HEK293T (cell line): ENCODE measurements at regions not wholly inside any gene's neighbourhood (a gene's known extent, or its start where the extent isn't known, plus 50 kb on each side); places are given as distances from the start of the nearest gene placed in this dataset.
"Not testable (repeated sequence)": the region's sequence is repeated elsewhere in the genome, so short reads cannot be mapped to it uniquely, and the experiment has no call there.

Experiments
- ELF4 ChIP-seq: fragments of 450-650 bp; IDR thresholded peaks from 2 replicates; pipeline ENCODE4 v1.6.1; 2017; ENCODE audit warnings: antibody characterized with exemption
- FOXK2 ChIP-seq: fragments of 450-650 bp; IDR thresholded peaks from 2 replicates; pipeline ENCODE4 v1.6.1; 2016; ENCODE audit warnings: mild to moderate bottlenecking
- FOXM1 ChIP-seq: fragments of 450-650 bp; IDR thresholded peaks from 2 replicates; pipeline ENCODE4 v1.6.1; 2017; ENCODE audit warnings: mild to moderate bottlenecking, borderline replicate concordance
- HDGF ChIP-seq: fragments of 450-650 bp; IDR thresholded peaks from 2 replicates; pipeline ENCODE4 v1.6.1; 2017; ENCODE audit warnings: antibody characterized with exemption, borderline replicate concordance
- NFRKB ChIP-seq: fragments of 450-650 bp; IDR thresholded peaks from 2 replicates; pipeline ENCODE4 v1.6.1; 2016; ENCODE audit warnings: mild to moderate bottlenecking, moderate library complexity
- SP1 ChIP-seq: fragments of 450-650 bp; IDR thresholded peaks from 2 replicates; pipeline ENCODE4 v1.6.1; 2017
- SUZ12 ChIP-seq: fragments of 450-650 bp; IDR thresholded peaks from 2 replicates; pipeline ENCODE4 v1.6.1; 2016; ENCODE audit warnings: mild to moderate bottlenecking
- TARDBP ChIP-seq: fragments of 450-650 bp; IDR thresholded peaks from 2 replicates; pipeline ENCODE4 v1.6.1; 2016

- TF ChIP-seq NFRKB, FOXM1, SUZ12, FOXK2, SP1, HDGF, TARDBP, ELF4: not testable (repeated sequence)
Measured at GRCh38 chr18:5004031-5004820, 192.8 kb downstream of the AKAIN1 start.
